ENCODE measurements at regions not wholly inside any gene's neighbourhood (a gene's known extent, or its start where the extent isn't known, plus 50 kb on each side); places are given as distances from the start of the nearest gene placed in this dataset.
A peak's percentile ranks its signal among the peaks of the same experiment; 100 is the strongest.
"Not testable (repeated sequence)": the region's sequence is repeated elsewhere in the genome, so short reads cannot be mapped to it uniquely, and the experiment has no call there.

- DNase-seq, result no peak
These were observed 535.1 kb downstream of the KCNA4 start for GRCh38 chr11:29481738-29482137.

GRCh38 chr11:29480981-29481380, 535.8 kb downstream of the KCNA4 start:
- DNase-seq, result no peak

DNA sequence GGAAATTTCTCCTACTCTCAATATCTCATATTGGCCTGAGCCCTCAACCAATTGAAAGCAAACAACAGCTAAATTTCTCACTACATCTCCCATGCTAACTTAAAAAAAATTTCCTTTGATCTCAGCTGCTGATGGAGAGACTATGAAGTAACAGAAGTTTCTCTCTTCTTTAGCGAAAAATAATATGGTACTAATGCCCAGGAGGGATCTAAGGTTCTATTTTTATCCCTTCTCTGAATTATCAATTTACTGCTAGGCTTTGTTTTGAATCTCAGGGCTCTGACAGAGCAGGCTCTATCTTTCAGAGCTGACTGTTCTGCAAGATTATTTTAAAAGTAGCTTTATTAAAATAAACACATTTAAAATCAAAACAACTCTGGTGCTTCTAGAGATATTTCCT, 558.6 kb downstream of the KCNA4 start:
- no peak for DNase-seq

DNA sequence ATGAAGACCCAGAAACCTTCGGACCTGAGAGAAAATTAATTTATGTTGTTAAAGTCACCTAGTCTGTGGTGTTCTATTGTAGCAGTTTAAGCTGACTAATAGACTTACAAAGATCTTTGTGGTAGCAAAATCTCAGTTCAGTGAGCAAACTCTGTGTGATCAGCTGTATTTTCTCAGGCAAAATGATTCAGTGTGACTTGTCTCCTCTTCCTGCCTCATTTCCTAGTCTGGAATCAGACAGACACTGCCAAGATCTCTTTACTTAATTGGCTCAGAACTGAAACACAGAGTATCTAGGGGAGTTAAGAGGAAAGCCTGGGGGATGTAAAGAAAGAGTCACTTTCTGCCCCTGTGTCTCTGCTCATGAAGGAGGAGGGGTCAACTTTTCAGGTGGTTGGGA, 564.7 kb downstream of the KCNA4 start:
- no peak for DNase-seq

DNA sequence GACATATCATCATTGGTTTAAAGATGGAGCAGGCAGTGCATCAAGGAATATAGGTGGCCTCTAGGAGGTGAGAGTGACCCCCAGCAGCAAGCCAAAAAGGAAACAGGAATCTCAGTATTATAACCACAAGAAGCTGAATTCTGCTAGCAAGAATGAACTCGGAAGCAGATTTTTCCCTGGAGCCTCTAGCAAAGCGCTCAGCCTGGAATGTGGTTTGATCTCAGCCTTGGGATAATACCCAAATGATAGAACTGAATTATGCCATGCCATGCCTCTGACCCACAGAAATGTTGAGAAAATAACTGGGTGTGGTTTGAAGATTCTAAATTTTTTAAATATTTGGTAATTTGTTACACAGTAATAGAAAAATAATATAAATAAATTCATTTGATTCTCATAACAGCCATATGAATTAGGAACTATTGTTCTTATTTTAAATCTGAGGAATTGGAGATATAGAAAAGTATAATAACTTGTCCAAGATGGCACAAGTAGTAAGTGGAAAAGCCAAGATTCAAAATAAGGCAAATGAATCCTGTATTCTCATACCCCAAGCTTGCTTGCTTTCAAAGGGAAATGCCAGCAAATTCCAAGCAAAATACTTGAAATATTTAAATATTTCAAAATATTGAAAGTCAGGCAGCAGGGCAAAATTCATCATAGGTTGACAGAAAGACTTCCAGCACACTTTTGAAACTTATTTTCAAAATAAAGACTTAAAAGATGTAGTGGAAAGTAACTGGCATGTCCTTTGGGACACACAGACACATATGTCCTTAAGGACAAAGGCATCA, 567.4 kb downstream of the KCNA4 start:
- no peak for DNase-seq

DNA sequence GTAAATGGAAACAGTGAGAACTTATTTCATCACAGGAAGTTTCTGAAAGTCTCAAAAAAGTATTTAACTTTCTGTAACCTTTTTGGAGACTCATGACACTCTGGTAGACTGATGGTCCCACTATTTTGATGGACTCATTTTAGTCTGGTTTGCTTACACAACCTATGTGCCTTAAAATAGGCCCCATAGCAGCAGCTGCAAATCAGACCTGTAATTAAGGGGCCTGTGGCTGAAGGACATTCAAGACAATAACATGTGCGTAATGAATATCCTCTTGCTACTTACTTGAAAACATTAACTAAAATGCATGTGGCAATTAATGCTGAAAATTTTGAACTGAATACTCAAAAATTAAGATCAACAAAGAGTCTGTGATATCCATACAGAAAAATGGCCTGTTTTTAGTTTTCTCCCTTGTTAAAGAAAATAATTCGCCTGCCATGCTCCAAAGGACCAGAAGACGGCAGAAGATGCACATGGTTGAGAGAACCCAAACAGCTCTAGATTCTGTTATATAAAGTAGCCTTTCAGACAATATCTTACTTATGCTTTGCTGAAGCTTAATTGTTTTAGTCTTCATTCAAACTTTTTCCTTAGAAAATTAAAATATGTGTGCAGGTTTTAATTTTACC, 568.5 kb downstream of the KCNA4 start:
- peak; percentile 43 for DNase-seq

DNA sequence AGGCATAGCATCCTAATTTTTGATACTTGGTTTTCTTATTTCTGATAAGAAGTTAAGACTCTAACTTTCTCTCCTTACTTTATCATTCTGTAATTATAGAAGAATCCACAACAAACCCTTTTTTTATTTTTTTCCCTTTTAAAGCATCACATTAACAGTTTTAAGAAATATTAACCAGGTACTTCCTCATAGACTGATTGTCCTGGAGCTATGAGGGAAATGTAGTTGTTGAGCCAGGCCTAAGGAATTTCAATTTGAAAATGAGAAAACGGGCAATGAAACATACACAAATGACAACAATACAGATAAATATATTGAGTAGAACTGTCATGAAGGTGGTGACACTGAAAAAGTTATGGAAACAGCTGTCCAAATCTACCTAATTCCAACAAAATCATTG, 569.0 kb downstream of the KCNA4 start:
- DNase-seq, result no peak

DNA sequence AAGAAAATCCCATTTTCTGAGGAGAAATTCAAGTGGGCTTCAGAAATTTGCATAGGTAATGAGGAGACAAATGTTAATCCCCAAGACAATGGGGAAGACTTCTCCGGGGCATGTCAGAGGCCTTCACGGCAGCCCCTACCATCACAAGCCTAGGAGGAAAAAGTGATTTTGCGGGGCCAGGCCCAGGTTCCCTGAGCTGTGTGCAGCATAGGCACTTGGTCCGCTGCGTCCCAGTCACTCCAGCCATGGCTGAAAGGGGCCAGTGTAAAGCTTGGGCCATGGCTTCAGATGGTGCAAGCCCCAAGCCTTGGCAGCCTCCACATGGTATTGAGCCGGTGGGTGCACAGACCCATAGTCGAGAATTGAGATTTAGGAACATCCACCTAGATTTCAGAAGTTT, 570.7 kb downstream of the KCNA4 start:
- no peak for DNase-seq

DNA sequence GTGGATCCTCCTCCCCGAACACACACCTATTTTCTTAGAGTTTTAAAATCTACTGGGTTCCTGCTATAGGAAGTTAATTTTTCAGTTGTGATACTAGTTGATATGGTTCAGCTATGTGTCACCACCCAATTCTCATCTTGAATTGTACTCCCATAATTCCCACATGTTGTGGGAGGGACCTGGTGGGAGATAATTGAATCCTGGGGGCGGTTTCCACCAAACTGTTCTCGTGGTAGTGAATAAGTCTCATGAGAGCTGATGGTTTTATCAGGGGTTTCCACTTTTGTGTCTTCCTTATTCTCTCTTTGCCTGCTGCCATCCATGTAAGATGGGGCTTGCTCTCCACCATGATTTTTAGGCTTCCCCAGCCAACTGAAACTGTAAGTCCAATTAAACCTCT, 571.6 kb downstream of the KCNA4 start:
- DNase-seq, result not testable (repeated sequence)

GRCh38 chr11:29438815-29439214, 578.0 kb downstream of the KCNA4 start:
- no peak for DNase-seq

GRCh38 chr11:29435421-29435820, 581.4 kb downstream of the KCNA4 start:
- DNase-seq, result no peak

- DNase-seq, result peak; percentile 55
These were observed 584.0 kb downstream of the KCNA4 start for GRCh38 chr11:29432719-29433325.

DNA sequence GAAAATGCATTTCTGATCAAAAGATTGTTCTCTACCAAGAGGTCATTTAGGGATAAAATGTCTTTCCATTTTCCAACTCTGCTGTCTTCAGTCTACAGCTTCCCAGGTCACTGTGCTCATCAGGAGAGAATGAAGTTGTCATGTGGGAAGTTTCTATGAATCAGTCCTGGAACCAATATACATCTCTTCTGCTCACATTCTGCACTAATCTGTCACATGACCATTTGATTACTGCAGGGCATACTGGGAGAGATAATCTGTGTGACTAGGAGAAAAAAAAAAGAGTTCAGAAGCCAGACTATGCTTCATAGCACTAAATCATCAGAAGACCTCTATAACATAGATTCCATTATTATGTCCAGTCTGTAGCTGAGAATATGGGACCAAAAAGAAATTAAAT, 611.5 kb downstream of the KCNA4 start:
- DNase-seq, result no peak

DNA sequence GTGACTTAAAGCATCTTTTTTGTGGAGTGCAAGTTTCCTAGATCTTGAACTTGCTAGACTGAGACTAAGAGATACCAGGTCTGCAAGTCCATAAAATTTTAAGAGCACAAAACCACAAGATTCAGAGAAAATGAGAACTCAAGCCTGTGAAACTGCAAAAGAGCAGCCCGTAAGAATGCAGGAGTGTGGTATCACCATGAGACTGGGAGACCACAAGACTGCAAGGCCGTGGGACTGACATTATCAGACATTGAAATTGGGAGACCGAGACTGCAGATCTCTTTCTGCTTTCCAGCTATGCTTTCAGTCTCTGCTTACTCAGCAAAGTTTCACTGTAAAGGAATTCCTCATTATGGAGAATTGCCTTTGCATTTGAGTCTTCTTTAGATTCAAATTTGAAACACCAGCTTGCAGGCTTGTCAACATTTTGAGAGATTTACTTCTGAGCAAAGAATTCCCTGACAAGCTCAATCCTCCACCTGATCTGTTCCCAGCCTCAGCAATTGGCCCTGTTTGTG, 621.2 kb downstream of the KCNA4 start:
- DNase-seq, result peak; percentile 16

DNA sequence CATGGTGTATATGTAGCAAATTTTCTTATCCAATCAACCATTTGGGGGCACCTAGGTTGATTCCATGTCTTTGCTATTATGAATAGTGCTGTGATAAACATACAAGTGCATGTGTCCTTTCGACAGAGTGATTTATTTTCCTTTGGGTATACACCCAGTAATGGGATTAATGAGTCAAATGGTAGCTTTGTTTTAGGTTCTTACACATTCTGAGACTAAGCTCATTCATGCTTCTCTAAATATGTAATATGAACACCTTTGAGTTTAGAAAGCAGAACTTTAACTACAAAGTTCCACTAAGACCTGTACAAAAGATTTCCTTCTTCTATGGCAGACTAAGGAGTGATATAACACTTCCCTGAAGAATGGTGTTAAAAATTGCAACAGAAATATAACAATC, 627.0 kb downstream of the KCNA4 start:
- no peak for DNase-seq

DNA sequence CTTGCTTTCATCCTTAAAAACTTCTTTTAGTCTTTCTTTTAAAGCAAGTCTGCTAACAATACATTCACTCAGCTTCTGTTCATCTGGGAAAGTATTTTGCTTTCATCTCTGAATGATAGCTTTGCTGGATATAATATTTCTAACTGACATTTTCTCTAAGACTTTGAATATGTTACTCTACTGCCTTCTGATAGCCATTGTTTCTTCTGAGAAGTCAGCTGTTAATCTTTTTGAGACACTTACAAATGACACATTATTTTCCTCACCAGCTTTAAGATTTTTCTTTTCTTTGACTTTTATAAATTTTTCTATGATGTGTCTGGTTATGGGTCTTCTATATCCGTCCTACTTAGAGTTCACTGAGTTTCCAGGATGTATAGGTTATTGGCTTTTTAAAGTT, 643.1 kb downstream of the KCNA4 start:
- DNase-seq, result no peak

DNA sequence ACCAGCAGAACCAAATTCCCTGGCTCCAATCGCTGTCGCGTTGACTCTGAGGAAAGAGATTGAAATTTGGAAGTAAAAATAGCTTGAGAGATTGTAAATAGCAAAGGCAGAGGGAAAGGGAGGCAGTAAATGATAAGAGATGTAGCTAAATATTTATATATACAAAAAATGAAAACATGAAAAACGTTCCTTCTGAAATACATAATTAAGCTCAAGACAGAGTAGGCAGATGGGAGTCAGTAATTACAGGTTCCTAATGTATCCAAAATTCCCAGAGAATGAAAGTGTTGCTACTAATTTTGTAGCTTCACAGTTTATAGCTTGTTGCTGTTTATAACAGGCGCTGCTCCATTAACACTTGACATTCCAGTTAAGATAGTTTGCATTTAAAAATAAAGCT, 648.7 kb downstream of the KCNA4 start:
- DNase-seq, result no peak

- no peak for DNase-seq
These were observed 652.8 kb downstream of the KCNA4 start for GRCh38 chr11:29364006-29364405.

DNA sequence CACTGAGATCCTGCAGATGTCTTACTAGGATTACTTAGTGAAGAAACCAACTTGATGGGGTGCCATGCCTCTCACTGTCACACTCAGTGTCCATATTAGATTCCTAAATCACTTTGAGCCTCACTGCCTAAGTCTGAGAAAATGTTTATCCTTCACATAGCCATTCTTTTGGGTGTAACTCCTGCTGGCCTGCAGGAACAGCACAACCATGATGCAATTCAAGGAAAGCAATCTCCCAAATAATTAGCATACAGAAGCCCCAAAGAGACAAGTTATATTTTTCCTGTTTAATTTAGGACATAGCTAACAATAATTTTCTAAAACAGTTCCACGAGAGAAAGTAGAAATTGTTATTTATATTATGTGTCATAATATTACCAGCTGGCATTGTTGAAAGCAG, 655.5 kb downstream of the KCNA4 start:
- peak; percentile 3 for DNase-seq

GRCh38 chr11:29353833-29354232, 663.0 kb downstream of the KCNA4 start:
- no peak for DNase-seq

GRCh38 chr11:29352273-29352795, 664.5 kb downstream of the KCNA4 start:
- DNase-seq, result no peak

DNA sequence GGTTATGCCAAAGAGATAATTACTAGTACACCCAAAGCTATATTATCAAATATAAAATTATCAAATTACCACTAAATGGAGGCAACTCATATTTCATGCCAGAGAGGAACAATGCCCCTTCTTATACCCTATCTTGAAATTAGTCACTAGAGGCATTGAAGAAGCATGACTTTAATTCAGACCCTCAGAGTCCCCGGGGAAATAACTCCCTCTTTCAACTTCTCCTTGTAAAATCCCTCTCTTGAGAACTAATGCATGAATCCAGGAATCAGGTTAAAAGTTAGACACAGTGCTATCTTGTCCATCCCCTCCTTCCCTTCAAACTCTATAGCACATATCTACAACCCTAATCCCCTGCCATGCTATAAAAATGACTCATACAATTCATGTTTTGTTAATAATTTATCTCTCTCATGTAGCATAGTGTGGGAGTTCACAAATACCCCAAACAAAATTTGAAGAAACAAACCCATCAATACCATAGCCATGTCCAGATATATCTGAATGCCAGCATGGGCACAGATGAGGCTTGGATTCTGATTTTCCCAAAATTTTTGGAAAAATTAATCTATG, 665.4 kb downstream of the KCNA4 start:
- no peak for DNase-seq
